Thoracic aorta (tissue), 2 donors: ENCODE measurements at regions not wholly inside any gene's neighbourhood (a gene's known extent, or its start where the extent isn't known, plus 50 kb on each side); places are given as distances from the start of the nearest gene placed in this dataset.

ENCODE experiments used
- ATAC-seq: fragments of 150-250 bp; one replicate; pipeline ENCODE4 v1.8.0; 2017; ENCODE audit warnings: low read depth; ENCODE audit not compliant: insufficient number of reproducible peaks, low FRiP score
- DNase-seq: peaks from one replicate; pipeline ENCODE4 v3.0.0-alpha.2; 2020; ENCODE audit warnings: low spot score
- H3K27ac ChIP-seq, 2 donors: fragments of 200-600 bp; sonication (generic); 1 replicate in 1 of 2; 2 replicates in 1 of 2; pipeline ENCODE4 v1.5.1; 2016; ENCODE audit warnings: mild to moderate bottlenecking in 2 of 2, moderate library complexity in 2 of 2
- H3K27me3 ChIP-seq: fragments of 200-600 bp; sonication (generic); replicated peaks from 2 replicates; pipeline ENCODE4 v1.6.0; 2016; ENCODE audit warnings: mild to moderate bottlenecking; ENCODE audit not compliant: insufficient read depth
- H3K36me3 ChIP-seq: fragments of 200-600 bp; sonication (generic); one replicate; pipeline ENCODE4 v1.5.1; 2016
- H3K4me1 ChIP-seq, 2 donors: fragments of 200-600 bp; sonication (generic); 1 replicate in 1 of 2; 2 replicates in 1 of 2; pipeline versions ENCODE4 v1.5.1 to v1.6.0; 2016; ENCODE audit warnings: low read depth in 2 of 2, mild to moderate bottlenecking in 1 of 2; ENCODE audit not compliant: control insufficient read depth in 1 of 2
- H3K4me3 ChIP-seq: fragments of 200-600 bp; sonication (generic); 2 replicates; pipeline ENCODE4 v1.5.1; 2016; ENCODE audit warnings: mild to moderate bottlenecking
- H3K9me3 ChIP-seq: fragments of 200-600 bp; sonication (generic); 2 replicates; pipeline ENCODE4 v1.5.1; 2016
- TF ChIP-seq, protein P1 (sequence below): fragments of 200-600 bp; sonication (generic); IDR thresholded peaks from one replicate; pipeline ENCODE4 v1.5.1; 2019; ENCODE audit warnings: antibody characterized with exemption

GRCh38 chr4:35252071-35252470 is 992.2 kb downstream of the ARAP2 start:
- DNase-seq (no peak), ATAC-seq (no peak)
- H3K36me3 ChIP-seq = no peaks in the 10 kb centered on the region
- no peak overlapping the region for H3K27ac ChIP-seq
- H3K27me3 ChIP-seq = no peaks in the 10 kb centered on the region
- H3K4me3 ChIP-seq = no peak overlapping the region
- no peaks in the 10 kb centered on the region for H3K4me1 ChIP-seq
- H3K9me3 ChIP-seq = no peaks in the 10 kb centered on the region
- TF ChIP-seq, protein P1, sequence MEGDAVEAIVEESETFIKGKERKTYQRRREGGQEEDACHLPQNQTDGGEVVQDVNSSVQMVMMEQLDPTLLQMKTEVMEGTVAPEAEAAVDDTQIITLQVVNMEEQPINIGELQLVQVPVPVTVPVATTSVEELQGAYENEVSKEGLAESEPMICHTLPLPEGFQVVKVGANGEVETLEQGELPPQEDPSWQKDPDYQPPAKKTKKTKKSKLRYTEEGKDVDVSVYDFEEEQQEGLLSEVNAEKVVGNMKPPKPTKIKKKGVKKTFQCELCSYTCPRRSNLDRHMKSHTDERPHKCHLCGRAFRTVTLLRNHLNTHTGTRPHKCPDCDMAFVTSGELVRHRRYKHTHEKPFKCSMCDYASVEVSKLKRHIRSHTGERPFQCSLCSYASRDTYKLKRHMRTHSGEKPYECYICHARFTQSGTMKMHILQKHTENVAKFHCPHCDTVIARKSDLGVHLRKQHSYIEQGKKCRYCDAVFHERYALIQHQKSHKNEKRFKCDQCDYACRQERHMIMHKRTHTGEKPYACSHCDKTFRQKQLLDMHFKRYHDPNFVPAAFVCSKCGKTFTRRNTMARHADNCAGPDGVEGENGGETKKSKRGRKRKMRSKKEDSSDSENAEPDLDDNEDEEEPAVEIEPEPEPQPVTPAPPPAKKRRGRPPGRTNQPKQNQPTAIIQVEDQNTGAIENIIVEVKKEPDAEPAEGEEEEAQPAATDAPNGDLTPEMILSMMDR = no peak

DNA sequence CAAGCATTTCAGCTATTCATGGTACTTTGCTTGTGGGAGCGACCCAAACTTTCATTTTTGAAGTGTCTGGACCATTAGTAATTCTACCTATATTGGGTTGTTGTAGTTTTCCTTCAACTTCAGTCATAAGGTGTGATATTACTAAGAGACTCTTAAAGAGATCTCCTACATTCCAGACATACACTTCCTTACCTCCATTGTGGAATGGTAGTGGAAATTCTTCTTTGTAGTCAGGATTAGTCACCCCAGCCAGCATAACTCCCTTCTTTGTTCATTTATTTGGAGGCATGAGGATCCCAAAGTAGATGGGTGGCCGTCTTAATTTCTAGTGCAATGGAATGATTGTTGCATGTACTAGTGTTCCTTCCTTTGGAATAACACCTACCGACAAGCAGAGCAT is 991.4 kb downstream of the ARAP2 start:
- ATAC-seq (no peak), DNase-seq (no peak)
- Histone ChIP-seq H3K4me3 (no peak overlapping the region), H3K27me3 (no peaks in the 10 kb centered on the region), H3K36me3 (no peaks in the 10 kb centered on the region), H3K27ac (no peak overlapping the region), H3K9me3 (no peaks in the 10 kb centered on the region), H3K4me1 (no peaks in the 10 kb centered on the region)
- TF ChIP-seq, protein P1 = no peak

GRCh38 chr4:35253331-35253730 is 991.0 kb downstream of the ARAP2 start:
- no peak for ATAC-seq

DNA sequence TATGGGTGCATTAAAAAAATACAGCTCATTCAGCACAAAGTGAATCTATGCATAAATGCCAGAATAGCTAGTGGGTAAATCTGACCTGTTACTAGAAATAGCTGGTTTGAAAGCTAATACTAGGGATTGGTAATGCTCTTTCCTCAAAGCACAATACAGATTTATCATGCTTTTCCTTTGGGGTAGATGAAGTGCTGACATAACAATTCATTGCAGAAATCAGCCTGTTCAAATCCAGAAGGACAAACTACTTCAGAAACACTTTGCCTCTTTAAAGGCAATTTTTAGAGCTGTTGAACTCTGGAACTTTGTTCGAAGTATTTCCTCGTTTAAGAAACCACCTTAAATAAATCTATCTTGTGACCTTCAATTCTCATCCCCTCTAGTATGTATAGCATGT is 957.9 kb downstream of the ARAP2 start:
- Histone ChIP-seq H3K9me3 (no peaks in the 10 kb centered on the region), H3K27me3 (no peaks in the 10 kb centered on the region), H3K36me3 (no peaks in the 10 kb centered on the region), H3K4me3 (no peak overlapping the region), H3K27ac (no peak overlapping the region), H3K4me1 (no peaks in the 10 kb centered on the region)
- DNase-seq (no peak), ATAC-seq (no peak)
- TF ChIP-seq, protein P1 = no peak

More at GRCh38 chr4:35253331-35253730, 991.0 kb downstream of the ARAP2 start:
- no peak overlapping the region for H3K4me3 ChIP-seq
- no peaks in the 10 kb centered on the region for H3K9me3 ChIP-seq
- TF ChIP-seq, protein P1 = no peak
- H3K27me3 ChIP-seq = no peaks in the 10 kb centered on the region
- H3K4me1 ChIP-seq = no peaks in the 10 kb centered on the region
- H3K27ac ChIP-seq = no peak overlapping the region
- no peaks in the 10 kb centered on the region for H3K36me3 ChIP-seq
- no peak for DNase-seq

- no peak for DNase-seq
- no peak for ATAC-seq
- Histone ChIP-seq H3K36me3 (no peaks in the 10 kb centered on the region), H3K4me1 (no peaks in the 10 kb centered on the region), H3K27me3 (no peaks in the 10 kb centered on the region), H3K27ac (no peak overlapping the region), H3K9me3 (no peaks in the 10 kb centered on the region), H3K4me3 (no peak overlapping the region)
- TF ChIP-seq, protein P1 = no peak
These were observed 943.1 kb downstream of the ARAP2 start for GRCh38 chr4:35300996-35301774.
